Gastroesophageal sphincter (tissue), 3 donors: ENCODE measurements at regions not wholly inside any gene's neighbourhood (a gene's known extent, or its start where the extent isn't known, plus 50 kb on each side); places are given as distances from the start of the nearest gene placed in this dataset.

ENCODE experiments used
- POLR2A ChIP-seq, 2 donors: fragments of 450-650 bp; IDR thresholded peaks; one replicate each; pipeline ENCODE4 v1.6.1; 2017; ENCODE audit warnings: antibody characterized with exemption in 2 of 2, mild to moderate bottlenecking in 2 of 2, moderate library complexity in 1 of 2
- TF ChIP-seq, protein P1 (sequence below), 4 experiments: fragments of 200-600 bp in 2 of 4; fragments of 450-650 bp in 2 of 4; sonication (generic) in 1 of 4; IDR thresholded peaks; one replicate each; pipeline ENCODE4 v1.5.1; 2017 to 2019; ENCODE audit warnings: antibody characterized with exemption in 4 of 4, mild to moderate bottlenecking in 2 of 4, moderate library complexity in 2 of 4

DNA sequence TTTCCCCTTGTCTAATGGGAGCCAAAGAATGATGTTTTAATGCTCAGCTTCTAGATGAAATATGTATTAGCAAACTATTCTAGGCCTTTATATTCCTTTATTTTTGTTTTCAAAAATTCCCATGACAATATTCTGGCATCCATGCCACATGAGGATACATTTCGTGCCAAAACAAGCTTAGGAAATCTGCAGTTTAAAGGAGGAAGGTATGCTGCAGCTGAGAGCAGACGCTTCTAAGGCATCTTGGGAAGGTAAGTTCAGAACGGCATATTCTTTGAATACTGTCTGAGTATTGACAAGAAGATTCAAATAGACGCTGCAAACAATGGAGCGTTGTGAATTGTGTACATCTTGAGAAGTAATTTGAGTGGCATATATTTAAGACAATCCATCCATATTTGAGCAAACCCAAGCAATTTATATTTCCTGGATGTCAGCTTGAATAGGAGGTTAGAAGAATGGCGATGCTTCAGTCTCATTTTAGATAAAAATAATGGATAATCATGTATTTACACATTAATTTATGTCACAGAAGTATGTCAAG lies 158.6 kb downstream of the RAP2B start:
- TF ChIP-seq POLR2A (IDR thresholded peaks at IDR 0.05), result no peak
- TF ChIP-seq, protein P1, sequence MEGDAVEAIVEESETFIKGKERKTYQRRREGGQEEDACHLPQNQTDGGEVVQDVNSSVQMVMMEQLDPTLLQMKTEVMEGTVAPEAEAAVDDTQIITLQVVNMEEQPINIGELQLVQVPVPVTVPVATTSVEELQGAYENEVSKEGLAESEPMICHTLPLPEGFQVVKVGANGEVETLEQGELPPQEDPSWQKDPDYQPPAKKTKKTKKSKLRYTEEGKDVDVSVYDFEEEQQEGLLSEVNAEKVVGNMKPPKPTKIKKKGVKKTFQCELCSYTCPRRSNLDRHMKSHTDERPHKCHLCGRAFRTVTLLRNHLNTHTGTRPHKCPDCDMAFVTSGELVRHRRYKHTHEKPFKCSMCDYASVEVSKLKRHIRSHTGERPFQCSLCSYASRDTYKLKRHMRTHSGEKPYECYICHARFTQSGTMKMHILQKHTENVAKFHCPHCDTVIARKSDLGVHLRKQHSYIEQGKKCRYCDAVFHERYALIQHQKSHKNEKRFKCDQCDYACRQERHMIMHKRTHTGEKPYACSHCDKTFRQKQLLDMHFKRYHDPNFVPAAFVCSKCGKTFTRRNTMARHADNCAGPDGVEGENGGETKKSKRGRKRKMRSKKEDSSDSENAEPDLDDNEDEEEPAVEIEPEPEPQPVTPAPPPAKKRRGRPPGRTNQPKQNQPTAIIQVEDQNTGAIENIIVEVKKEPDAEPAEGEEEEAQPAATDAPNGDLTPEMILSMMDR (IDR thresholded peaks at IDR 0.05), result no peak
